Stomach (tissue), 8 donors: ENCODE measurements at regions not wholly inside any gene's neighbourhood (a gene's known extent, or its start where the extent isn't known, plus 50 kb on each side); places are given as distances from the start of the nearest gene placed in this dataset.

ENCODE experiments used
- DNase-seq, 2 donors: peaks; one replicate each; pipeline versions ENCODE4 v3.0.0 to v3.0.0-alpha.2; 2013 to 2019
- H3K27ac ChIP-seq, 5 donors: fragments of 200-600 bp in 4 of 5; sonication (generic) in 4 of 5; one replicate each; pipeline ENCODE4 v1.5.1; 2013 to 2019; ENCODE audit warnings: mild to moderate bottlenecking in 1 of 5, moderate library complexity in 1 of 5
- H3K27me3 ChIP-seq, 3 donors: fragments of 200-600 bp; sonication (generic); one replicate each; pipeline ENCODE4 v1.5.1; 2017 to 2019; ENCODE audit warnings: mixed run types in 1 of 3
- H3K36me3 ChIP-seq, 4 donors: fragments of 200-600 bp; sonication (generic); 1 replicate in 3 of 4; 2 replicates in 1 of 4; pipeline ENCODE4 v1.5.1; 2016 to 2019
- H3K4me1 ChIP-seq, 4 donors: fragments of 200-600 bp; sonication (generic); one replicate each; pipeline ENCODE4 v1.5.1; 2016 to 2019
- H3K4me3 ChIP-seq, 4 donors: fragments of 200-600 bp; sonication (generic) in 3 of 4; one replicate each; pipeline ENCODE4 v1.5.1; 2016 to 2019; ENCODE audit warnings: mild to moderate bottlenecking in 1 of 4
- H3K9me3 ChIP-seq, 4 donors: fragments of 200-600 bp; sonication (generic); one replicate each; pipeline ENCODE4 v1.5.1; 2016 to 2019
- EP300 ChIP-seq: sonication (generic); formaldehyde crosslinking; IDR thresholded peaks from one replicate; pipeline ENCODE4 v1.6.1; 2017; ENCODE audit warnings: antibody characterized with exemption
- POLR2A ChIP-seq, 4 donors: fragments of 450-650 bp; IDR thresholded peaks; one replicate each; pipeline ENCODE4 v1.6.1; 2016; ENCODE audit warnings: antibody characterized with exemption in 4 of 4, control low read depth in 2 of 4, mild to moderate bottlenecking in 1 of 4, moderate library complexity in 1 of 4
- POLR2AphosphoS5 ChIP-seq, 3 donors: sonication (generic); formaldehyde crosslinking; IDR thresholded peaks; one replicate each; pipeline ENCODE4 v1.6.1; 2016; ENCODE audit warnings: antibody characterized with exemption in 3 of 3
- WGBS, 5 donors: extraction: QIAGEN DNeasy Blood & Tissue Kit in 3 of 5; methylation state at CpG; one replicate each; pipeline versions ENCODE4 v1.1.5 to v1.1.7; 2013 to 2018; 5-methylcytosine and 5-hydroxymethylcytosine counted together
- intact Hi-C: fragments of 100-400 bp; cut with DNase I; formaldehyde crosslinking; loops from one replicate; pipeline ENCODE4 v1.15.1; 2023; ENCODE audit warnings: low total_unique reads
- small RNA-seq, 4 donors: library from RNA; depleted of rRNA; stranded (forward); fragments of <200 nt; gene quantifications; one replicate each; pipeline ENCODE3, GENCODE V24; 2016
- TF ChIP-seq, protein P1 (sequence below), 7 experiments: fragments of 450-650 bp in 4 of 7; fragments of 200-600 bp in 3 of 7; sonication (generic) in 3 of 7; IDR thresholded peaks; one replicate each; pipeline ENCODE4 v1.5.1; 2016 to 2019; ENCODE audit warnings: antibody characterized with exemption in 7 of 7, control low read depth in 2 of 7, mild to moderate bottlenecking in 1 of 7
- donor health status: healthy with polysubstance abuse.
- donor health status: Bipolar disorder and iron deficiency.
- donor health status: healthy.

DNA sequence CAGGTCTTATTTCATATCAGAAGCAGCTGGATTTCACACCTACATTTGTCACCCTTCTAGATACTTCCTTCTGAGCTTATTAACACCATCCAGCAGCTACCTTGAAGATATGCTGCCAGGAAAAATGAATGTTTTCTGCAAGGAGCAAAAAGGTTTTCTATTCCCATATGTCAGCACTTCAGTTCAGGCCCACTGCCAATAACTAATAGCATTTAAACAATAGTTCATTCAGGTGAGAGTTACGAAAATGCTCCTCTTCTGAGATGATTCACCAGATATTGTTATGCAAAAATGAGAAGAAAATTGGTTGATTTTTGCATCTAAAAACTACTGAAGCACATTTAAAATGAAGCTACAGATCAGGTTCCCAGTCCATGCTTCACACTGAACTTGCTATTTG is 56.4 kb upstream of the ISL1 start:
- intact Hi-C loops = no loop called here
- Histone ChIP-seq H3K9me3 (no peaks in the 10 kb centered on the region), H3K4me3 (no peak overlapping the region), H3K27me3 (no peaks in the 10 kb centered on the region), H3K27ac (no peak overlapping the region), H3K4me1 (no peaks in the 10 kb centered on the region), H3K36me3 (no peaks in the 10 kb centered on the region)
- DNase-seq = no peak
- 20 to 61% (median 34%) methylated on average over 1 of the region's 1 CpG for WGBS, 5 donors
- TF ChIP-seq EP300 (no peak), POLR2AphosphoS5 (IDR thresholded peaks at IDR 0.05) (no peak), POLR2A (IDR thresholded peaks at IDR 0.05) (no peak)
- TF ChIP-seq, protein P1, sequence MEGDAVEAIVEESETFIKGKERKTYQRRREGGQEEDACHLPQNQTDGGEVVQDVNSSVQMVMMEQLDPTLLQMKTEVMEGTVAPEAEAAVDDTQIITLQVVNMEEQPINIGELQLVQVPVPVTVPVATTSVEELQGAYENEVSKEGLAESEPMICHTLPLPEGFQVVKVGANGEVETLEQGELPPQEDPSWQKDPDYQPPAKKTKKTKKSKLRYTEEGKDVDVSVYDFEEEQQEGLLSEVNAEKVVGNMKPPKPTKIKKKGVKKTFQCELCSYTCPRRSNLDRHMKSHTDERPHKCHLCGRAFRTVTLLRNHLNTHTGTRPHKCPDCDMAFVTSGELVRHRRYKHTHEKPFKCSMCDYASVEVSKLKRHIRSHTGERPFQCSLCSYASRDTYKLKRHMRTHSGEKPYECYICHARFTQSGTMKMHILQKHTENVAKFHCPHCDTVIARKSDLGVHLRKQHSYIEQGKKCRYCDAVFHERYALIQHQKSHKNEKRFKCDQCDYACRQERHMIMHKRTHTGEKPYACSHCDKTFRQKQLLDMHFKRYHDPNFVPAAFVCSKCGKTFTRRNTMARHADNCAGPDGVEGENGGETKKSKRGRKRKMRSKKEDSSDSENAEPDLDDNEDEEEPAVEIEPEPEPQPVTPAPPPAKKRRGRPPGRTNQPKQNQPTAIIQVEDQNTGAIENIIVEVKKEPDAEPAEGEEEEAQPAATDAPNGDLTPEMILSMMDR (IDR thresholded peaks at IDR 0.05) = no peak

Small RNA genes in the stretch of these regions (small RNA-seq; reads per million reads assigned to genes)
- gene AC022441.3 = 0 reads per million in 4 donors
- gene RNU6-1296P = 0 reads per million in 4 donors
- 0 reads per million in 4 donors for gene RNU6-480P
